ENCODE measurements at regions not wholly inside any gene's neighbourhood (a gene's known extent, or its start where the extent isn't known, plus 50 kb on each side); places are given as distances from the start of the nearest gene placed in this dataset.
A peak's percentile ranks its signal among the peaks of the same experiment; 100 is the strongest.
"Not testable (repeated sequence)": the region's sequence is repeated elsewhere in the genome, so short reads cannot be mapped to it uniquely, and the experiment has no call there.

- no peak for DNase-seq
Observed at GRCh38 chr16:60392380-60392779, 1643.9 kb downstream of the CDH8 start.

GRCh38 chr16:60371591-60371990 is 1637.5 kb upstream of the GOT2 start:
- DNase-seq, result no peak

DNA sequence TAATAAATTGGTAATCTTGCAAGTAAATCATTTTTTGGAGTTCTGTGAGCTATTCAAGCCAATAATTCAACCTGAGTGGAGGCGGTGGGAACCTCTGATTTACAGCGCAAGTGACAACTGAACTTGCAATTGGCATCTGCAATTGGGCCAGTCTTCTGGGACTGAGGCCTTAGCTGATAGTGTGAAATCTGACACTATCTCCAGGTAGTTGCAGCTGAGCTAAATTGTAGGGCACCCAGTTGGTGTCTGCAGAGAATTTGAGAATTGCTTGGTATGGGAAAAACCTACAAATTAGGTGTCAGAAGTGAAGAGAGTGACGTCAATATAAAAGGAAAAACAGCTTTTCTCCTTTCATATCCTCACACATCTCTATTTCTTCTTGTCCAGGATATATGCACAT is 1633.6 kb upstream of the GOT2 start:
- no peak for DNase-seq

- DNase-seq, result no peak
Observed at GRCh38 chr16:60363566-60363965, 1629.5 kb upstream of the GOT2 start.

GRCh38 chr16:60359866-60360265 is 1625.8 kb upstream of the GOT2 start:
- DNase-seq, result not testable (repeated sequence)

DNA sequence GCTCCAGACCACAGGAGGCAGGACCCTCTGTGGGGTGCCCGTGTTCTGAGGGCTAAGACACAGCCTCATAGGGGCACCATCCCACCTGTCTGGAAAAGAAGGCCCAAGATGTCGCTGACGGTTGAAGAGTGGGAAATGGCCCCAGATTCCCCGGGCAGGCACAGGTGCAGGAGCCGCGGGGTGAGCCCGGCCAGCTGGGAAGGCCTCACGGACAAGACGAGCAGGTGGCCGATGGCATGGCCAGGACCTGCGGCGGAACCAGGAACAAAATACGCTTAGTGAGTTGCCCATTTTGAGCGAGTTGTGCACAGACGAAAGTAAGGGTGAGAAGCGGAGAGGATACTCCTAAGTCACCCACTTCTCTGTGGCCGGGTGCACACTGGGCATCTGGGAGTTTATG is 1625.3 kb upstream of the GOT2 start:
- not testable (repeated sequence) for DNase-seq

- DNase-seq, result not testable (repeated sequence)
Observed at GRCh38 chr16:60357876-60358522, 1623.9 kb upstream of the GOT2 start.

DNA sequence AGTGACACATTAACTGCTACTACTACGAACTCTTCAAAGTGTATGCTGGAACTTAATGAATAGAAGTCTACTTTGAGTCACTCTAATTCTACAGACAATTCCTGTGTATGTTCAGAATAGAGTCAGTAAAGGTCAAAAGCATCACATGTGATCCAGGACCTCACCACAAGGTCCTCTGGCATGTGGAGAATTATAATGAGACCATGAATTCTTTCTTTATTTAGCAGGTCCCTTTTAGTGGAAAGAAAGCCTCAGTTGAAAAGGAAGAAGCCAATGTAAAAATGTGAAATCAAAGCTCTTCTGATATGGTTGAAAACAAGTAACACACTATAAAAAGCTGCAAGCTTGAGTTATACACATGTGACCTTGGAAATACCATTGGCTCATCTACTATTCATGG is 1612.1 kb upstream of the GOT2 start:
- DNase-seq, result no peak

GRCh38 chr16:60337671-60338070 is 1603.6 kb upstream of the GOT2 start:
- no peak for DNase-seq

DNA sequence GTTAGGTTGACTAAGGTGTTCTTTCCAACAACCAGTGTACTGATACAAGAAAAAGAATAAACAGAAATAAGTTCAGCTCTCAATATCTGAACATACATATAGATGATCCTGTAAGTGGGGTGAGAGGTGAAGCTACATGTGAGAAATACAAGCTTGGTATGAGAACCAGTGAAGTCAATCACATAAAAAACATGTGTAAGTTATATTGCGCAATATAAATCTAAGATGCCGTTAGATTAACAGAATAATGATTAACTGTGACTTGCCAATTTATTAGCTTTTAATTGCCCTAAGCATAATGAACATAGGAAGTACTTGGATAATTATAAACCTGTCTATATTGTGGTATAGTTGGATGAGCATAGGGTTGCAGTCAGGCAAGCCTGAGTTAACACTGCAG is 1597.1 kb upstream of the GOT2 start:
- DNase-seq, result no peak

DNA sequence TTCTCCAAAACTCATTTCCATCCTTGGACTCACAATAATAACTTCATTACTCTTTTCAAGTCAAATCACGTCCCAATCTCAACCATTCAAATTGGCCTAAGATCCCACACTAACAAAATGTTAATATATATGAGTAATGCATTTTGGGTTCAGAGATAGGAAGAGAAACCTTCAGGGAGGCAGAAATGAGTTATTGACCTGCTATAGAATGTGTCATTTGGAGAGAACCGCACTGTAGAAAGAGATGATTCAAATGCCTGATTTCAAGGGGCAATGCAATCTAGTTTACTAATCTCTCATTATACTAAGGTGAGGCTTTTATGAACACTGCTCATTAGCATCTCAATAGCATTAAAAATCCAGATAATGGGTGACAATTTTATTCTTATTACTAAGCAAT is 1595.0 kb upstream of the GOT2 start:
- no peak for DNase-seq

DNA sequence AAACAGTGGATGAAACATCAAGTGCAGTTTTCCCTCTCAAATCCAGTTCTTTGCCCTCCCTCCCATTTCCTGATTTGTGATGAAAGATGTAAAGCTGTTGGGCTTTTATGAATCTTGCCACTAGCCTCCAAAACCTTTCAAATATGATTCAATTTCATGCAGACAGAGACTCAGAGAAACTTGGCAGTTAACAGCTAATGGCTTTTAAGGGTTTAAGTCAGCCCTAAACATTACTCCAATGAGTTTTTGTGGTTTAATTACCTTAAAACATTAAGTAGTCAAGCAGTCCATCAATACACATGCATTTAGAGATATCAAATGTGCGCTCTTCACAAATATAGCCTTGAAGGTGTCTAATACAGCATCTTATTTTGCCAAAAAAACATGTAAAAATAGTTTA is 1594.0 kb upstream of the GOT2 start:
- no peak for DNase-seq

DNA sequence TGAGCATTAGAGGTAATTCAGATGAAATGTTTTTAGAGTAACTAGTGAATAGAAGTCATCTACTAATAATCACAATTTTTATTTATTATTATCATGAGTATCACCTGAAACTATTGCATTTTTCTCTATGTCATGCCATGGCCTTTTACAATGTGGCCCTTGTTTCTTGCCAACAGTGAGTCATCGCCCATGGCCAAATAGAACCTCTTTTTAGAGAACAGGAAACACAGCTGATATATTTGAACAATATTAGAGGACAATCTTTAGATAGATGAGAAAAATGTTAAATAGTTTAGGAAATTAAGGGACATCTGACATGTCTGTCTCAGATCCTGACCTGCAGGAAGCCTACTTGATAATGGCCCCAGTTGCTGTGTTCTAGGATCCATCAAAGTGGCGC is 1584.4 kb upstream of the GOT2 start:
- DNase-seq, result no peak

DNA sequence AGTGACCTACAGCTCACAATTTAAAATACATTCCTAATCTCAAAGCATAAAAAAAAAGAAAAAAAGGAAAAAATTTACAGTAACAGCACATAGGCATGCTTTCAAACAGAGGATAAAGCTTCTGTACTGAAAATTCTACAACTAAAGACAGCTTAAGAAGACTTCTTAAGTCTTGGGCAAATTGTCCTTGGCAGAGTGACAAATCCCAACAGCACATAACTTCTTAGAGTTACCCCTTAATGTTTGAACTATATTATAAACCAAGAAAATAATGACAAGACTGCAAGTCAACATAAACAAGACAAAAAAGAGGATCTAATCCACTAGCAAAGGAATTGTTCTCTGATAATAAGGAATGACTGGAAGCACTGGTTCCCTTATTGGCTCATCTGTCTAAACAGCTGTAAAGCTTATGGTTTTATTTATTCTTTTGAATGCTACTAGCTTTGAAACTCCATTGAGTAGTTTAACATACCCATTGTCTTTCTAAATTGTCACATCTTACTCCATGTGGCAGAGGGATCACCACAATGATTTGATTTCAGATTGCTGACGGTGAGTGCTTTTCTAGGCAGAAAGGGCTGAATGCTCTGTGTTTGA is 1576.8 kb upstream of the GOT2 start:
- DNase-seq, result no peak

GRCh38 chr16:60304720-60305119 is 1570.6 kb upstream of the GOT2 start:
- DNase-seq, result peak; percentile 31

- DNase-seq, result no peak
Observed at GRCh38 chr16:60304066-60304465, 1570.0 kb upstream of the GOT2 start.

DNA sequence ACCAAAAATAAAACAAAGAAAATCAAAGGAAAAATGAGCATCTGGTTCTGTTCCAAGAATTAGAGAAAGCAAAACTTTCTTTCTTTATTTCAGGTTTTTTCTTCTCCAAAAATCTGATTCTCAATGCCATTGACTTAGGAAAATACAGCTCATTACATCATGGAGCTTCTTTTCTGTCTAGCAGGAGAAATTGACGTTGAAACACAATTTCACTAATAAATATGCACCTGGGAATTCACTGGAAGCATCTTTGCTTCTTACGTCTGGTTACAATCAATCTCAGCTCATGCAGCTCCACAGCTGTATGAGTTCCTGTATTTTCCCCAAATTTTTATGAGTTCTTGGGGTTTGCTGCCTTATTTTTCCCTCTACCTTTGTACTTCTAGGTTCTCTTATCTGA is 1568.6 kb upstream of the GOT2 start:
- DNase-seq, result peak; percentile 72

GRCh38 chr16:60302261-60302660 is 1568.1 kb upstream of the GOT2 start:
- no peak for DNase-seq

DNA sequence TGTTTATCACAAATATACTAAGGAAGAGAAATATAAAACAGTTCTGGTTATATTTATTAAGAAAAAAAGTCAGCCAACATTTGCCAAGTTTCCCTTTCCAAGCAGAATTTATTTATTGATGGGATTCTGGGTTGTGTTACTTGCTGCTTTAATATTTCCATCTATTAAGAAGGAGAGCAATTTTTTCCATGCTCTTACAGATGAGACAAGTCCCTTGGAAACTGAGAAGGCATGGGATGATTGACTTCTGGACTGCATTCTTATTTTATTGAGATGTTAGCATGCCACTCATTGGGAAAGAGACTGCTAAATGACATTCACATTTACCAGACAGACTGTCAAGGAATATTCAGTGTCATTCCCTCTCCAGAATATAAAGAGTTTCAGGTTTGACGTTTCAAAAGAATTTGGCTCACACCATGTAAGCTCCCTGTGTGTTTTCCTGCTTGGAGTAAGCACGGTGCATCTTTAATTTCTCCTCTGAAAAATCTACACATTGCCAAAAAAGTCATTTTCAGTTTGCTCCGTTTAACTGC is 1565.2 kb upstream of the GOT2 start:
- DNase-seq, result peak; percentile 47

DNA sequence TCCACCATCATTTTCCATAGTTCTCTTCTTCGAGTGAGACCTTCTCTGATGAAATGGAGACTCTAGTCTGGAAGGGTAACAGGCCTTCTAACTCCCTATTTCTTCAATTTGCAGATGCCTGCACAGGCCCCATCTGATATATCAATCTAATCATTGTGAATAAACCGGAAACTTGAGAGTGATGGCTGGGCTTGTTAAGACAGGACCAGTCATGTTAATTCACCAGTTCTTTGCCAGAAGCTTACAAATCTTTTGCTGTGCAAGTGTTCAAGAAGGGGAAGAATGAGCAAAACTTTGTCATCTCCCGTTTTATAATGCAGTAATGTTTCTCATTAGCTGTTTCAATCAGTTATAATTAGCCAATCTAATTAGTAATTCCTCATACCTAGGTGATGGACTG is 1561.3 kb upstream of the GOT2 start:
- no peak for DNase-seq

DNA sequence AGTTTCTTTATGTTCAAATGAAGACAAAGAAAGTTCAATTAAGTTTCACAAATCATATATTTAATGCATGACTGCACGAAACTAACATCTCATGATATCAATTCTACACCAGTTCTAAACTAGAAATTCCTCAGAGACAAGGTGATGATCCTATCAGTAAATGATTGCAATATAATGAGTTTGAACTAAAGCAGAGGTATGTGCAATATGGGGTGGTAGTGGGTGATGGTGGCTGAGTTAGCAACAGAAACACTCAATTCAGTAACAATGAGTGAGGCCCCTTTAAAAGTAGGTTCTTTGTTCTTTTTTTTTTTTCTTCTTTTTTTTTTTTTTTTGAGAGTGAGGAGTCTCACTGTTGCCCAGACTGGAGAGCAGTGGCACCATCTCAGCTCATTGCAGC is 1551.7 kb upstream of the GOT2 start:
- DNase-seq, result no peak

DNA sequence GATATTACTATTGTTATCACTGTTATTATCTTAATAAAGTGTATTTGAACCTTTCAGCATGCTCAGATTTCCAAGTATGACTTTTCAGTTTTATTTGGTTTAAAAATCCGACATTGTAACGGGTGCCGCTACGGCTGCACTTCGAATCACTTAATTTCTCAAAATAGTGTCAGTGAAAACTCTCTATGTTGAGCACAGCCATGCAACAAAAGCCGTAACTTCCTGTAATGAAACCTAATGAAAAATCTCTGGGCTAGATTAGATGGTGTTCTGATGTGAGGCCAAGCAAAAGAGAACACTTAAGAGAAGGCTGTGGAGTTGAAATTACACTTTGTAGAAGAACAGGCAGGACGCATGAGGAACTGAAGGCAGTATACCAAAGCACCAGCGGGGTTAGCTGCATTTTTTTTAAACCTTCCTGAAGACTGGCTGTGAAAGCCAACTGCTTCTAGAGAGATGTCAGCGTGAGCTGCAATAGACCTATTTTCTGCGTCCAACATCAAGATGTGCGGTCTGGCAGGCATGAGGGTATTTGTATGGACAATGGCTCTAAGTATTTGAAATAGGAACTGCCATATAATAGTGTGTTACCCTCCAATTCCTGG is 1545.0 kb upstream of the GOT2 start:
- no peak for DNase-seq

- DNase-seq, result no peak
Observed at GRCh38 chr16:60274431-60275019, 1540.4 kb upstream of the GOT2 start.
